Uterus (tissue), 2 donors: ENCODE measurements at regions not wholly inside any gene's neighbourhood (a gene's known extent, or its start where the extent isn't known, plus 50 kb on each side); places are given as distances from the start of the nearest gene placed in this dataset.

Experiments used
- POLR2A ChIP-seq, 2 donors: fragments of 450-650 bp; IDR thresholded peaks; one replicate each; pipeline ENCODE4 v1.6.1; 2016; ENCODE audit warnings: antibody characterized with exemption in 2 of 2, mild to moderate bottlenecking in 1 of 2, moderate library complexity in 1 of 2
- TF ChIP-seq, protein P1 (sequence below), 4 experiments: fragments of 200-600 bp in 2 of 4; fragments of 450-650 bp in 2 of 4; sonication (generic) in 2 of 4; IDR thresholded peaks; one replicate each; pipeline ENCODE4 v1.5.1; 2016 to 2019; ENCODE audit warnings: antibody characterized with exemption in 4 of 4, mild to moderate bottlenecking in 2 of 4, moderate library complexity in 1 of 4

DNA sequence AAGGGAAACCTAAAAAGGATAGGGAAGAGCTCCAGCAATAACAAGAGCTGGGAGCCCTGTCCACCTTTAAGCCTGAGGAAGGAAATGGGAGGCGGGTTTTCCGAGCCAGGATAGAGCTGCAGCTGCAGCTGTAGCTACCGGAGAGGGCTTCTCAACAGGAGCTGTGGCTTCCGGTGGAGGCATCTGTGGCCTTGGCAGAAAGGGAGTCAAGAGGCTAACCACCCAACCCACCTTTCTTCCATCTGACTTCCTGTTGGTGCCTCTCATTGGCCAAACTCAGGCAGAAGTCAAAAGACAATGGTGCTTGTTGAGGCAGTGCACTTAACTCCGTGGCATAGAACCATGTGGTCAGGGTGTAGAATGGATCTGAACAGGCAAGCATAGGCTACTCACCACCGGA is 313.1 kb upstream of the DAB1 start:
- TF ChIP-seq, protein P1, sequence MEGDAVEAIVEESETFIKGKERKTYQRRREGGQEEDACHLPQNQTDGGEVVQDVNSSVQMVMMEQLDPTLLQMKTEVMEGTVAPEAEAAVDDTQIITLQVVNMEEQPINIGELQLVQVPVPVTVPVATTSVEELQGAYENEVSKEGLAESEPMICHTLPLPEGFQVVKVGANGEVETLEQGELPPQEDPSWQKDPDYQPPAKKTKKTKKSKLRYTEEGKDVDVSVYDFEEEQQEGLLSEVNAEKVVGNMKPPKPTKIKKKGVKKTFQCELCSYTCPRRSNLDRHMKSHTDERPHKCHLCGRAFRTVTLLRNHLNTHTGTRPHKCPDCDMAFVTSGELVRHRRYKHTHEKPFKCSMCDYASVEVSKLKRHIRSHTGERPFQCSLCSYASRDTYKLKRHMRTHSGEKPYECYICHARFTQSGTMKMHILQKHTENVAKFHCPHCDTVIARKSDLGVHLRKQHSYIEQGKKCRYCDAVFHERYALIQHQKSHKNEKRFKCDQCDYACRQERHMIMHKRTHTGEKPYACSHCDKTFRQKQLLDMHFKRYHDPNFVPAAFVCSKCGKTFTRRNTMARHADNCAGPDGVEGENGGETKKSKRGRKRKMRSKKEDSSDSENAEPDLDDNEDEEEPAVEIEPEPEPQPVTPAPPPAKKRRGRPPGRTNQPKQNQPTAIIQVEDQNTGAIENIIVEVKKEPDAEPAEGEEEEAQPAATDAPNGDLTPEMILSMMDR (IDR thresholded peaks at IDR 0.05), result no peak
- TF ChIP-seq POLR2A (IDR thresholded peaks at IDR 0.05), result no peak
